B cell (primary cell): ENCODE measurements at regions not wholly inside any gene's neighbourhood (a gene's known extent, or its start where the extent isn't known, plus 50 kb on each side); places are given as distances from the start of the nearest gene placed in this dataset.

Source experiments
- ATAC-seq: fragments of 200-7000 bp; cut with Tn5 transposase; one replicate; pipeline ENCODE4 v1.10.0; 2021; ENCODE audit warnings: low read depth, mild to moderate bottlenecking, moderate number of reproducible peaks, moderate library complexity
- CTCF ChIA-PET: fragments of 350-600 bp; sonication (Branson Sonifier 250); formaldehyde crosslinking; loops from one replicate; lab custom pipeline; 2021; ENCODE audit warnings: antibody characterized with exemption, inconsistent platforms; lab: Charles Lee
- POLR2A ChIA-PET: fragments of 350-600 bp; sonication (Branson Sonifier 250); formaldehyde crosslinking; loops from one replicate; lab custom pipeline; 2021; ENCODE audit warnings: antibody characterized with exemption; lab: Charles Lee
- DNase-seq: peaks from one replicate; pipeline ENCODE4 v3.0.0; 2013
- H2AFZ ChIP-seq: 2 replicates; pipeline ENCODE4 v1.6.1; 2012; ENCODE audit warnings: mild to moderate bottlenecking, low read depth, low read length; ENCODE audit not compliant: insufficient read depth, poor library complexity, severe bottlenecking
- H3K27ac ChIP-seq, 2 donors: 1 replicate in 1 of 2; 2 replicates in 1 of 2; pipeline ENCODE4 v1.5.1; 2012 to 2013; ENCODE audit warnings: low read length in 2 of 2, mild to moderate bottlenecking in 2 of 2, moderate library complexity in 1 of 2
- H3K27me3 ChIP-seq, 4 experiments: fragments of 200-600 bp in 1 of 4; sonication (generic) in 1 of 4; replicated peaks in 1 of 4; 1 replicate in 2 of 4; 2 replicates in 2 of 4; pipeline versions ENCODE4 v1.6.1 to v1.7.0; 2013 to 2016; ENCODE audit warnings: low read length in 3 of 4, mild to moderate bottlenecking in 2 of 4, mixed read lengths in 1 of 4, moderate library complexity in 1 of 4; ENCODE audit not compliant: insufficient read depth in 4 of 4, control insufficient read depth in 3 of 4; ENCODE audit errors: control extremely low read depth in 1 of 4
- H3K36me3 ChIP-seq, 2 experiments: replicated peaks in 1 of 2; 1 replicate in 1 of 2; 2 replicates in 1 of 2; pipeline versions ENCODE4 v1.6.1 to v1.7.1; 2013; ENCODE audit warnings: low read length in 1 of 2; ENCODE audit not compliant: insufficient read depth in 2 of 2, control insufficient read depth in 1 of 2; ENCODE audit errors: control extremely low read depth in 1 of 2, extremely low read depth in 1 of 2
- H3K4me1 ChIP-seq, 2 donors: fragments of 200-600 bp in 1 of 2; sonication (generic) in 1 of 2; 1 replicate in 1 of 2; 2 replicates in 1 of 2; pipeline versions ENCODE4 v1.5.1 to v1.6.1; 2013 to 2017; ENCODE audit warnings: low read length in 2 of 2; ENCODE audit not compliant: control insufficient read depth in 2 of 2, insufficient read depth in 2 of 2
- H3K4me2 ChIP-seq: replicated peaks from 2 replicates; pipeline ENCODE3; 2012; ENCODE audit warnings: mild to moderate bottlenecking, low read depth, low read length; ENCODE audit not compliant: poor library complexity, severe bottlenecking
- H3K4me3 ChIP-seq, 5 experiments: fragments of 200-600 bp in 1 of 5; sonication (generic) in 1 of 5; 1 replicate in 3 of 5; 2 replicates in 2 of 5; pipeline versions ENCODE4 v1.5.1 to v1.7.0; 2011 to 2016; ENCODE audit warnings: low read length in 4 of 5, mild to moderate bottlenecking in 4 of 5, low read depth in 2 of 5, control low read depth in 1 of 5, moderate library complexity in 1 of 5; ENCODE audit not compliant: insufficient read depth in 1 of 5; ENCODE audit errors: control extremely low read depth in 1 of 5, extremely low read depth in 1 of 5
- H3K79me2 ChIP-seq: fragments of 200-600 bp; sonication (generic); one replicate; pipeline ENCODE4 v1.6.0; 2016; ENCODE audit warnings: low read length; ENCODE audit not compliant: control insufficient read depth, insufficient read depth
- H3K9ac ChIP-seq: fragments of 200-600 bp; sonication (generic); 2 replicates; pipeline ENCODE4 v1.6.1; 2017; ENCODE audit warnings: mild to moderate bottlenecking, low read length, moderate library complexity
- H3K9me3 ChIP-seq, 3 donors: one replicate each; pipeline versions ENCODE4 v1.6.1 to v1.7.1; 2013; ENCODE audit warnings: low read length in 2 of 3; ENCODE audit not compliant: control insufficient read depth in 2 of 3, insufficient read depth in 1 of 3; ENCODE audit errors: control extremely low read depth in 1 of 3
- H4K20me1 ChIP-seq: 2 replicates; pipeline ENCODE4 v1.6.0; 2012; ENCODE audit warnings: mild to moderate bottlenecking, low read length; ENCODE audit not compliant: insufficient read depth, control insufficient read depth, poor library complexity, severe bottlenecking
- H3K27ac Mint-ChIP-seq: one replicate; pipeline ENCODE4 v1.8.0; 2021; ENCODE audit warnings: mixed read lengths
- H3K27me3 Mint-ChIP-seq: one replicate; pipeline ENCODE4 v1.8.0; 2021; ENCODE audit warnings: mixed read lengths
- H3K4me1 Mint-ChIP-seq: one replicate; pipeline ENCODE4 v1.8.0; 2021; ENCODE audit warnings: mixed read lengths
- H3K4me3 Mint-ChIP-seq: one replicate; pipeline ENCODE4 v1.8.0; 2021; ENCODE audit warnings: mixed read lengths
- H3K9me3 Mint-ChIP-seq: one replicate; pipeline ENCODE4 v1.8.0; 2022; ENCODE audit warnings: mixed read lengths; ENCODE audit not compliant: insufficient read depth
- EZH2 ChIP-seq: IDR thresholded peaks from 2 replicates; pipeline ENCODE4 v1.6.1; 2012; ENCODE audit warnings: borderline replicate concordance, low read depth, mild to moderate bottlenecking, moderate library complexity, low read length; ENCODE audit not compliant: insufficient read depth, poor library complexity, severe bottlenecking
- WGBS: methylation state at CpG from one replicate; pipeline ENCODE4 v1.1.5; 2013; ENCODE audit warnings: missing lambda C conversion rate; ENCODE audit not compliant: insufficient coverage; 5-methylcytosine and 5-hydroxymethylcytosine counted together
- intact Hi-C: fragments of 100-400 bp; cut with micrococcal nuclease; formaldehyde crosslinking; loops from one replicate; pipeline ENCODE4 v1.10.0; 2022
- TF ChIP-seq, protein P1 (sequence below): fragments of 200-600 bp; IDR thresholded peaks from one replicate; pipeline ENCODE4 v1.8.0; 2022; ENCODE audit warnings: antibody characterized with exemption, mild to moderate bottlenecking

DNA sequence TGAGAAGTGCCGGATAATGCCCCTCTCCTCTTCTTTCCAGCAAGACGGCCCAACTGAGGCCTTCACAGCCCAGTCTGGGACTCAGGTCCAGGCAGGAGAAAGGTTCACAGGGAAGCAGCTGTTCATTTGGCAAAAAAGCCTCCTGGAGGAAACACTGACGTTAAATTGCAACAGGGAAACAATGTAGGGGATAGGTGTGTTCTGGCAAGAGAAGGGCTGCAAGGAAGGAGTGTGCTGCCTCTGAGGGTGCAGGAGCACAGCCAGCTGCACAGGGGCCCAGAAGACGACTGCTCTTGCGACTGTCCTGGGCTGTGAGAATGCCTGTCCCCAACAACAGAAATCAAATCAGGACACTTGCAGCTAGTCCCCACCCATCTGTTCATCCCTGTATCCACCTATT, 70.6 kb upstream of the PMEPA1 start:
- no peak overlapping the region for H3K27ac Mint-ChIP-seq

DNA sequence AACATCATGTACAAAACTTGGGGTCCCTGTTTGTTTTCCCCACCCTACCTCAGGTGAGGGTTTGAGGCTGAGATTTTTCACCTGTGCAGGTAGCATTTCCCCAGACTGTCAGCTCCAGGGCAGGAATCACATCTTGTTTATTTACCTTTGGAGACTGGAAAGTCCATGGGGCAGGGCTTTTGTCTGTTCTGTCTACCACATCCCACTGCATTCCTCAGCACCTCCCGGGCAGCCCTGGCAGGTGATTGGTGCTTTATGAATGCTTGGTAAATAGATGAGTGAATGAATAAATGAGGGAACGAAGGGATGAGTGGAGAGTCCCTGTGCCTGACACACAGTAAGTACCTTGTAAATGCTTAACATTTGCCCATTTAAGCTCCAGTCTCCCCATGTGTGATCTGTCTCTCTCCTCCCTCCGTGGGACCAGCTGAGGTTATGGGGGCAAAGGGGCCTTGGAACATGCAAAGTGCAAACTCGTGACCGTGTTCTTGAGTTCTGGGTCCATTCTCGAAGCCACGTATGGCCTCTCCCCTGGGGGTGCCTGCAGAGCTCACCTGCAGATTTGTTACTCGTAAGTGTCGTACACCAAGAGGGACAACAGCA, 69.7 kb upstream of the PMEPA1 start:
- Histone ChIP-seq H2AFZ (no peak overlapping the region), H3K9ac (no peak overlapping the region), H3K36me3 (no peaks in the 10 kb centered on the region), H4K20me1 (no peaks in the 10 kb centered on the region), H3K4me1 (no peaks in the 10 kb centered on the region), H3K4me3 (no peak overlapping the region), H3K79me2 (no peaks in the 10 kb centered on the region), H3K27me3 (peaks cover 0 to 24% (median 0%) of the 10 kb centered on the region in 4 experiments), H3K4me2 (no peak overlapping the region), H3K9me3 (no peaks in the 10 kb centered on the region), H3K27ac (no peak overlapping the region)
- no peak overlapping the region for H3K4me3 Mint-ChIP-seq
- intact Hi-C loops: no loop called here
- ATAC-seq: no peak
- no peak for DNase-seq
- no peak for TF ChIP-seq EZH2
- TF ChIP-seq, protein P1, sequence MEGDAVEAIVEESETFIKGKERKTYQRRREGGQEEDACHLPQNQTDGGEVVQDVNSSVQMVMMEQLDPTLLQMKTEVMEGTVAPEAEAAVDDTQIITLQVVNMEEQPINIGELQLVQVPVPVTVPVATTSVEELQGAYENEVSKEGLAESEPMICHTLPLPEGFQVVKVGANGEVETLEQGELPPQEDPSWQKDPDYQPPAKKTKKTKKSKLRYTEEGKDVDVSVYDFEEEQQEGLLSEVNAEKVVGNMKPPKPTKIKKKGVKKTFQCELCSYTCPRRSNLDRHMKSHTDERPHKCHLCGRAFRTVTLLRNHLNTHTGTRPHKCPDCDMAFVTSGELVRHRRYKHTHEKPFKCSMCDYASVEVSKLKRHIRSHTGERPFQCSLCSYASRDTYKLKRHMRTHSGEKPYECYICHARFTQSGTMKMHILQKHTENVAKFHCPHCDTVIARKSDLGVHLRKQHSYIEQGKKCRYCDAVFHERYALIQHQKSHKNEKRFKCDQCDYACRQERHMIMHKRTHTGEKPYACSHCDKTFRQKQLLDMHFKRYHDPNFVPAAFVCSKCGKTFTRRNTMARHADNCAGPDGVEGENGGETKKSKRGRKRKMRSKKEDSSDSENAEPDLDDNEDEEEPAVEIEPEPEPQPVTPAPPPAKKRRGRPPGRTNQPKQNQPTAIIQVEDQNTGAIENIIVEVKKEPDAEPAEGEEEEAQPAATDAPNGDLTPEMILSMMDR: no peak
- POLR2A ChIA-PET: no interaction called here
- WGBS: 92% methylated on average over 7 of the region's 9 CpGs
- CTCF ChIA-PET: no interaction called here
- peaks cover 3% of the 10 kb centered on the region for H3K9me3 Mint-ChIP-seq
- H3K4me1 Mint-ChIP-seq: peaks cover 3% of the 10 kb centered on the region
- no peak overlapping the region for H3K27ac Mint-ChIP-seq
- peaks cover 37% of the 10 kb centered on the region for H3K27me3 Mint-ChIP-seq

More for the DNA sequence above, 70.6 kb upstream of the PMEPA1 start:
- Mint-ChIP-seq H3K27me3 (peaks cover 33% of the 10 kb centered on the region), H3K9me3 (peaks cover 3% of the 10 kb centered on the region), H3K4me1 (peaks cover 3% of the 10 kb centered on the region), H3K4me3 (no peak overlapping the region)
- Histone ChIP-seq H3K4me1 (no peaks in the 10 kb centered on the region), H2AFZ (no peak overlapping the region), H3K9ac (no peak overlapping the region), H3K27ac (no peak overlapping the region), H3K9me3 (no peaks in the 10 kb centered on the region), H3K79me2 (no peaks in the 10 kb centered on the region), H3K4me2 (no peak overlapping the region), H3K27me3 (peaks cover 0 to 24% (median 0%) of the 10 kb centered on the region in 4 experiments), H4K20me1 (no peaks in the 10 kb centered on the region), H3K4me3 (no peak overlapping the region), H3K36me3 (no peaks in the 10 kb centered on the region)
- ATAC-seq (no peak), DNase-seq (no peak)
- TF ChIP-seq, protein P1: no peak
- no peak for TF ChIP-seq EZH2
- ChIA-PET POLR2A (no interaction called here), CTCF (no interaction called here)
- WGBS: 96% methylated on average over 4 of the region's 5 CpGs
- intact Hi-C loops: no loop called here
